Keratinocyte (primary cell): ENCODE measurements at regions not wholly inside any gene's neighbourhood (a gene's known extent, or its start where the extent isn't known, plus 50 kb on each side); places are given as distances from the start of the nearest gene placed in this dataset.

ENCODE experiments used
- CTCF ChIP-seq, 3 experiments: IDR thresholded peaks in 1 of 3; conservative IDR thresholded peaks in 1 of 3; optimal IDR thresholded peaks in 1 of 3; 2 replicates in 2 of 3; 3 replicates in 1 of 3; pipeline versions ENCODE3 to v1.5.1; 2011; ENCODE audit warnings: low read length in 3 of 3, mild to moderate bottlenecking in 3 of 3, moderate library complexity in 2 of 3, control low read depth in 1 of 3, inconsistent platforms in 1 of 3; ENCODE audit not compliant: insufficient read depth in 2 of 3; ENCODE audit errors: extremely low read depth in 1 of 3
- EZH2 ChIP-seq: IDR thresholded peaks from one replicate; pipeline ENCODE4 v1.6.1; 2012; ENCODE audit warnings: inconsistent platforms, mild to moderate bottlenecking, low read length, moderate library complexity

DNA sequence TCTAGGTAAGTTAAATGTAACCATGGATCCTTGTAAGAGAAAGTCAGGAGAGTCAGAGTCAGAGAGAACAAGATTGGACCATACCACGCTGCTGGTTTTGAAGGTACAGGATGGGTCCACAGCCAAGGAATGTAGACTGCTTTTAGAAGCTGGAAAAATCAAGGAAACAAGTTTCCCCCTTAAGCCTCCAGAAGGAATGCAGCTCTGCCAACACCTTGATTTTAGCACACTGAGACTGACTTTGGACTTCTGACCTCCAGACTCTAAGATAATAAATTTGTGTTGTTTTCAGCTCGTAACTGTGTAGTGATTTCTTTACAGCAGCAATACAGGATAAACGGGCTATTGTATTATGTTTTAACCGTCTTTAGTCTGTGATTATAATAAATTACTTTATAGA, 108.0 kb upstream of the USP38 start:
- TF ChIP-seq CTCF (optimal IDR thresholded peaks at IDR 0.05 in 1 of 3, IDR thresholded peaks at IDR 0.05 in 1 of 3, conservative IDR thresholded peaks at IDR 0.05 in 1 of 3; ENCODE audit: extremely low read depth in 1 of 3, insufficient read depth in 2 of 3, low read length in 3 of 3) (no peak), EZH2 (no peak)
